SU-DHL-6 (cell line): ENCODE measurements at regions not wholly inside any gene's neighbourhood (a gene's known extent, or its start where the extent isn't known, plus 50 kb on each side); places are given as distances from the start of the nearest gene placed in this dataset.

Experiments
- H2AFZ ChIP-seq: fragments of 200-600 bp; sonication (generic); 2 replicates; pipeline ENCODE4 v1.6.1; 2014; ENCODE audit warnings: low read depth, mild to moderate bottlenecking, moderate library complexity, mixed read lengths, antibody characterized with exemption, low read length; ENCODE audit not compliant: severe bottlenecking
- H3F3A ChIP-seq: fragments of 200-600 bp; shearing (Covaris generic); 2 replicates; pipeline ENCODE4 v1.6.0; 2016; ENCODE audit warnings: antibody characterized with exemption, mild to moderate bottlenecking; ENCODE audit not compliant: insufficient read depth
- H3K27ac ChIP-seq: fragments of 200-600 bp; sonication (generic); 2 replicates; pipeline ENCODE4 v1.5.1; 2016; ENCODE audit warnings: low read depth, mild to moderate bottlenecking, low read length, moderate library complexity, mixed read lengths
- H3K27me3 ChIP-seq: fragments of 200-600 bp; sonication (generic), shearing (Covaris generic); 2 replicates; pipeline ENCODE4 v1.6.0; 2014; ENCODE audit warnings: mild to moderate bottlenecking, low read length
- H3K36me3 ChIP-seq: fragments of 200-600 bp; sonication (generic); 2 replicates; pipeline ENCODE4 v1.6.1; 2014; ENCODE audit warnings: mild to moderate bottlenecking, low read length, mixed read lengths
- H3K4me2 ChIP-seq: fragments of 300-600, 200-600 bp; shearing (Covaris generic), sonication (generic); 2 replicates; pipeline ENCODE4 v1.6.0; 2014; ENCODE audit warnings: low read length, low read depth, mild to moderate bottlenecking; ENCODE audit not compliant: poor library complexity, severe bottlenecking
- H3K4me3 ChIP-seq: fragments of 200-600 bp; sonication (generic); 2 replicates; pipeline ENCODE4 v1.5.1; 2014; ENCODE audit warnings: antibody characterized with exemption, low read length, mild to moderate bottlenecking, mixed read lengths; ENCODE audit not compliant: insufficient read depth, poor library complexity, severe bottlenecking
- H3K79me2 ChIP-seq: fragments of 200-600 bp; sonication (generic); 2 replicates; pipeline ENCODE4 v1.6.1; 2014; ENCODE audit warnings: mild to moderate bottlenecking, low read length, moderate library complexity; ENCODE audit not compliant: insufficient read depth
- H3K9ac ChIP-seq: fragments of 200-600 bp; sonication (generic); 2 replicates; pipeline ENCODE4 v1.7.0; 2014; ENCODE audit warnings: mild to moderate bottlenecking, low read length
- H3K9me2 ChIP-seq: fragments of 200-600 bp; sonication (generic); replicated peaks from 2 replicates; pipeline ENCODE4 v1.6.1; 2014; ENCODE audit warnings: low read length; ENCODE audit not compliant: insufficient read depth
- H3K9me3 ChIP-seq: fragments of 200-600 bp; sonication (generic); 2 replicates; pipeline ENCODE4 v1.6.1; 2014; ENCODE audit warnings: low read length, mixed read lengths; ENCODE audit not compliant: insufficient read depth
- H4K20me1 ChIP-seq: fragments of 200-600 bp; sonication (generic); 2 replicates; pipeline ENCODE4 v1.6.1; 2014; ENCODE audit warnings: low read depth, mild to moderate bottlenecking, antibody characterized with exemption, low read length, moderate library complexity, mixed read lengths
- EZH2phosphoT487 ChIP-seq: fragments of 200-600 bp; sonication (generic), shearing (Covaris generic); conservative IDR thresholded peaks from 2 replicates; pipeline ENCODE4 v1.6.1; 2018; ENCODE audit warnings: mild to moderate bottlenecking, antibody characterized with exemption, low read length, moderate library complexity, mixed read lengths
- TF ChIP-seq, protein P1 (sequence below): fragments of 200-600 bp; sonication (generic); IDR thresholded peaks from one replicate; pipeline ENCODE4 v1.5.1; 2017; ENCODE audit warnings: antibody characterized with exemption, mild to moderate bottlenecking, low read length, moderate library complexity; ENCODE audit not compliant: insufficient read depth, poor library complexity, severe bottlenecking

DNA sequence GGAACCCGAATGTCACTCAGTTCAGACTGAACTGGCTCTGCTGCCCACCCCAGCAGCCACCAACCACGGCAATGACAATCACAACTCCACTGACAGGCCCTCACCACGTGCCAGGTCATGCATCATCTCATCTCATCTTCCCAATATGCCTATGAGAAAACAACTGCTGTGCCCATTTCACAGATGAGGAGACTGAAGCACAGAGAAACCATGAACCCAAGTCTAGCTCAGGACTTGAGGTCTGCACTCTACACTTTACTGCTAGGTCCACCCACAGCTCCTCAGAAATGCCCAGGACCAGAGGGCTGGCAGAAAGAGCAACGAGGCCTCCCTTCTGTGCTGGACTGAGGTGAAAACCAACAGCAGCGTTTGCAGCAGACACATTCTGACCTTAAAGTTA lies 99.2 kb upstream of the LINGO1 start:
- Histone ChIP-seq H3F3A (no peaks in the 10 kb centered on the region), H3K9ac (no peak overlapping the region), H3K36me3 (no peaks in the 10 kb centered on the region), H3K4me2 (no peak overlapping the region), H3K79me2 (no peaks in the 10 kb centered on the region), H2AFZ (no peak overlapping the region), H4K20me1 (no peaks in the 10 kb centered on the region), H3K9me2 (no peaks in the 10 kb centered on the region), H3K27ac (no peak overlapping the region), H3K4me3 (no peak overlapping the region), H3K27me3 (no peaks in the 10 kb centered on the region), H3K9me3 (no peaks in the 10 kb centered on the region)
- TF ChIP-seq EZH2phosphoT487: no peak
- TF ChIP-seq, protein P1, sequence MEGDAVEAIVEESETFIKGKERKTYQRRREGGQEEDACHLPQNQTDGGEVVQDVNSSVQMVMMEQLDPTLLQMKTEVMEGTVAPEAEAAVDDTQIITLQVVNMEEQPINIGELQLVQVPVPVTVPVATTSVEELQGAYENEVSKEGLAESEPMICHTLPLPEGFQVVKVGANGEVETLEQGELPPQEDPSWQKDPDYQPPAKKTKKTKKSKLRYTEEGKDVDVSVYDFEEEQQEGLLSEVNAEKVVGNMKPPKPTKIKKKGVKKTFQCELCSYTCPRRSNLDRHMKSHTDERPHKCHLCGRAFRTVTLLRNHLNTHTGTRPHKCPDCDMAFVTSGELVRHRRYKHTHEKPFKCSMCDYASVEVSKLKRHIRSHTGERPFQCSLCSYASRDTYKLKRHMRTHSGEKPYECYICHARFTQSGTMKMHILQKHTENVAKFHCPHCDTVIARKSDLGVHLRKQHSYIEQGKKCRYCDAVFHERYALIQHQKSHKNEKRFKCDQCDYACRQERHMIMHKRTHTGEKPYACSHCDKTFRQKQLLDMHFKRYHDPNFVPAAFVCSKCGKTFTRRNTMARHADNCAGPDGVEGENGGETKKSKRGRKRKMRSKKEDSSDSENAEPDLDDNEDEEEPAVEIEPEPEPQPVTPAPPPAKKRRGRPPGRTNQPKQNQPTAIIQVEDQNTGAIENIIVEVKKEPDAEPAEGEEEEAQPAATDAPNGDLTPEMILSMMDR: no peak

GRCh38 chr15:77731067-77731466 lies 98.4 kb upstream of the LINGO1 start:
- no peaks in the 10 kb centered on the region for H3K27me3 ChIP-seq
- no peak for TF ChIP-seq EZH2phosphoT487
- TF ChIP-seq, protein P1: no peak
- no peak overlapping the region for H2AFZ ChIP-seq
- no peaks in the 10 kb centered on the region for H3K9me3 ChIP-seq
- H3K4me2 ChIP-seq: no peak overlapping the region
- H3K9ac ChIP-seq: no peak overlapping the region
- no peaks in the 10 kb centered on the region for H3K36me3 ChIP-seq
- no peaks in the 10 kb centered on the region for H4K20me1 ChIP-seq
- no peaks in the 10 kb centered on the region for H3F3A ChIP-seq
- no peaks in the 10 kb centered on the region for H3K9me2 ChIP-seq
- H3K4me3 ChIP-seq: no peak overlapping the region
- no peak overlapping the region for H3K27ac ChIP-seq
- H3K79me2 ChIP-seq: no peaks in the 10 kb centered on the region

- Histone ChIP-seq H3K9me2 (no peaks in the 10 kb centered on the region), H4K20me1 (no peaks in the 10 kb centered on the region), H3K4me3 (no peak overlapping the region), H3K79me2 (no peaks in the 10 kb centered on the region), H3F3A (no peaks in the 10 kb centered on the region), H3K36me3 (no peaks in the 10 kb centered on the region), H3K27ac (no peak overlapping the region), H3K4me2 (no peak overlapping the region), H3K9me3 (no peaks in the 10 kb centered on the region), H3K27me3 (no peaks in the 10 kb centered on the region), H2AFZ (no peak overlapping the region), H3K9ac (no peak overlapping the region)
- TF ChIP-seq EZH2phosphoT487: no peak
- TF ChIP-seq, protein P1: no peak
Measured at GRCh38 chr15:77727635-77728304, 95.1 kb upstream of the LINGO1 start.

DNA sequence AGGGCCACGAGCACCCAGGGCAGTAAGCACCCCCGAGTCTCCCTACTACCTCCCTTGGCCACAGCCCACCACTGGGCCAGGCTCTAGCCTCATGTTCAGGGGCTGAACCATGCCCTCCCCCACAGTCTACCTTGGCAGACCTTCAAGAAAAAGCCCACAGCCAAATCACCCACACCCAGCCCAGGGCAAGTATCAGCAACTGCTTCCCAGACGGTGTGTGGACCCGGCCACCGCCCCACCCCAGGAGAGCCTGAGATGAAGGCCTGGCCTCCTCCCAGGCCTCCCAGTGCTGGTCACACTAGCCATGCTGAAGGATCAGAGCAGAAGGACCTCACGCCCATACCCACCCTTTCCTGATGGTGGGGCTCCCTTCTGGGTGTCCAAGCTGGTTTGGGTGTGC lies 92.0 kb upstream of the LINGO1 start:
- Histone ChIP-seq H4K20me1 (no peaks in the 10 kb centered on the region), H3K4me3 (no peak overlapping the region), H3K9me2 (no peaks in the 10 kb centered on the region), H3K27ac (no peak overlapping the region), H3K79me2 (no peaks in the 10 kb centered on the region), H3K27me3 (no peaks in the 10 kb centered on the region), H3K36me3 (no peaks in the 10 kb centered on the region), H3F3A (no peaks in the 10 kb centered on the region), H3K9me3 (no peaks in the 10 kb centered on the region), H3K4me2 (no peak overlapping the region), H2AFZ (no peak overlapping the region), H3K9ac (no peak overlapping the region)
- TF ChIP-seq EZH2phosphoT487: no peak
